ENCODE measurements at regions not wholly inside any gene's neighbourhood (a gene's known extent, or its start where the extent isn't known, plus 50 kb on each side); places are given as distances from the start of the nearest gene placed in this dataset.

DNA sequence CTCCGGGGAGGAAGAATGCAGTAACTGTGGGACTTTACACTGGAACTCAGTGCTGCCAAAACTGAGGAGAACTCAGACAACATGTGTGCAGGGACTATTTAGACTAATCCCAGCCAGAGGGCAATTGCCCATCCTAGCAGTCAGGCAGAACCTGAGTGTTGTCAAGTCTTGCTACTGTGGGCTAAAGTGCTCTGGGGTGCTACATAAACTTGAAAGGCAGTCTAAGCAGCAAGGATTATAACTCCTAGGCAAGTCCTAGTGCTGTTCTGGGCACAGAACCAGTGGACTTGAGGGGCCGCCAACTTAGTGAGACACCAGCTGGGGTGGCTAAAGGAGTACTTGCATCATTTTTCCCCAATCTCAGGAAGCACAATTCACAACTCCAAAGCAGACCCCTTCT is 363.8 kb upstream of the PTCHD4 start:
- TF ChIP-seq, protein P1, sequence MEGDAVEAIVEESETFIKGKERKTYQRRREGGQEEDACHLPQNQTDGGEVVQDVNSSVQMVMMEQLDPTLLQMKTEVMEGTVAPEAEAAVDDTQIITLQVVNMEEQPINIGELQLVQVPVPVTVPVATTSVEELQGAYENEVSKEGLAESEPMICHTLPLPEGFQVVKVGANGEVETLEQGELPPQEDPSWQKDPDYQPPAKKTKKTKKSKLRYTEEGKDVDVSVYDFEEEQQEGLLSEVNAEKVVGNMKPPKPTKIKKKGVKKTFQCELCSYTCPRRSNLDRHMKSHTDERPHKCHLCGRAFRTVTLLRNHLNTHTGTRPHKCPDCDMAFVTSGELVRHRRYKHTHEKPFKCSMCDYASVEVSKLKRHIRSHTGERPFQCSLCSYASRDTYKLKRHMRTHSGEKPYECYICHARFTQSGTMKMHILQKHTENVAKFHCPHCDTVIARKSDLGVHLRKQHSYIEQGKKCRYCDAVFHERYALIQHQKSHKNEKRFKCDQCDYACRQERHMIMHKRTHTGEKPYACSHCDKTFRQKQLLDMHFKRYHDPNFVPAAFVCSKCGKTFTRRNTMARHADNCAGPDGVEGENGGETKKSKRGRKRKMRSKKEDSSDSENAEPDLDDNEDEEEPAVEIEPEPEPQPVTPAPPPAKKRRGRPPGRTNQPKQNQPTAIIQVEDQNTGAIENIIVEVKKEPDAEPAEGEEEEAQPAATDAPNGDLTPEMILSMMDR (IDR thresholded peaks at IDR 0.05): no peak
- no peak for TF ChIP-seq POLR2A (IDR thresholded peaks at IDR 0.05)
